ENCODE measurements at regions not wholly inside any gene's neighbourhood (a gene's known extent, or its start where the extent isn't known, plus 50 kb on each side); places are given as distances from the start of the nearest gene placed in this dataset.

DNA sequence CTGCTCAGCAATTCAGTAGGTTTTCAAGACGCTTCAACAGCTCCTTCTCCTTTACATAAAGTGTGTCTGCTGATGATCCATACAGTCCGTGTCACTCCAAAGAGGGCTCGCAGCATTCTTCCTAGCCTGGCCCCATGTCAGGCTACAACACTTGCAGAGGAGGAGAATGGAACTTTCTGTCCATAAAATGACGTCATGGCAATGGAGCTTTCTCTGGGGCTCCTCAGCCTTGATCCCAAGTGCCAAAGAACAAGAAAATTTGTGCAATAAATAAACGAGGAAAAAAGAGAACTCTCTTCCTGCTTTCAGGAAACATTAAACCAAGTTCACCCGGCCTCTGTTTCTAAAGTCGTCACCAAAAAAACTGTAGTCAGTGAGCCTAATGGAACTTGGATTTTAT is 199.5 kb upstream of the MEIS1 start:
- TF ChIP-seq, protein P1, sequence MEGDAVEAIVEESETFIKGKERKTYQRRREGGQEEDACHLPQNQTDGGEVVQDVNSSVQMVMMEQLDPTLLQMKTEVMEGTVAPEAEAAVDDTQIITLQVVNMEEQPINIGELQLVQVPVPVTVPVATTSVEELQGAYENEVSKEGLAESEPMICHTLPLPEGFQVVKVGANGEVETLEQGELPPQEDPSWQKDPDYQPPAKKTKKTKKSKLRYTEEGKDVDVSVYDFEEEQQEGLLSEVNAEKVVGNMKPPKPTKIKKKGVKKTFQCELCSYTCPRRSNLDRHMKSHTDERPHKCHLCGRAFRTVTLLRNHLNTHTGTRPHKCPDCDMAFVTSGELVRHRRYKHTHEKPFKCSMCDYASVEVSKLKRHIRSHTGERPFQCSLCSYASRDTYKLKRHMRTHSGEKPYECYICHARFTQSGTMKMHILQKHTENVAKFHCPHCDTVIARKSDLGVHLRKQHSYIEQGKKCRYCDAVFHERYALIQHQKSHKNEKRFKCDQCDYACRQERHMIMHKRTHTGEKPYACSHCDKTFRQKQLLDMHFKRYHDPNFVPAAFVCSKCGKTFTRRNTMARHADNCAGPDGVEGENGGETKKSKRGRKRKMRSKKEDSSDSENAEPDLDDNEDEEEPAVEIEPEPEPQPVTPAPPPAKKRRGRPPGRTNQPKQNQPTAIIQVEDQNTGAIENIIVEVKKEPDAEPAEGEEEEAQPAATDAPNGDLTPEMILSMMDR (IDR thresholded peaks at IDR 0.05; ENCODE audit: borderline replicate concordance, extremely low read depth, low read length, poor library complexity, severe bottlenecking): no peak
- no peak for TF ChIP-seq EZH2 (IDR thresholded peaks at IDR 0.05; ENCODE audit: borderline replicate concordance, low read depth, low read length, severe bottlenecking)
